HG02884 (cell line): ENCODE measurements at regions not wholly inside any gene's neighbourhood (a gene's known extent, or its start where the extent isn't known, plus 50 kb on each side); places are given as distances from the start of the nearest gene placed in this dataset.

Experiments used
- ATAC-seq: cut with Tn5 transposase; IDR thresholded peaks from one replicate; pipeline ENCODE4 v1.9.1; 2021; ENCODE audit warnings: mild to moderate bottlenecking, moderate library complexity; ENCODE audit not compliant: unreplicated experiment

GRCh38 chr19:31761281-31761913, 412.2 kb upstream of the TSHZ3 start:
- no peak for ATAC-seq

- no peak for ATAC-seq
Measured at GRCh38 chr19:31770223-31770622, 421.0 kb upstream of the TSHZ3 start.

GRCh38 chr19:31772915-31773314, 423.7 kb upstream of the TSHZ3 start:
- no peak for ATAC-seq

DNA sequence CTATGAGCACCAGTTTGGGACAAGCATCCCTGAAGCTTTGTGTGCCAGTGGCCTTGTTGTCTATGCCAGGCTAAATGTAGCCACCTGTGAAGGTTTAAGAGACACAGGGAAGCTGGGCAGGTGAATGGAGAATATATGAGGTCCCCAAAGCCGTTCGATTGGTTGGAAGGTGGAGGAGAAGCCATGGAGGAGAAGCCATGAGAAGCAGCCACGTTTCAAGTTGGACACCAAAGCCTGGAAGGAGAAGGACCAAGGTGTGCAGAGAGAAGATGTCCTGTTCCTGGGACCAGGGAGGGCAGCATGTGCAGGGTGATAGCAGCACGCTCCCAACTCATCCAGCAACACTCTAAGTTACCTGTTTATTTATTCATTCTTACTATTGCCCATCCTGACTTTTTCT, 432.3 kb upstream of the TSHZ3 start:
- ATAC-seq = no peak

- ATAC-seq = no peak
Measured at GRCh38 chr19:31783592-31783991, 434.4 kb upstream of the TSHZ3 start.

DNA sequence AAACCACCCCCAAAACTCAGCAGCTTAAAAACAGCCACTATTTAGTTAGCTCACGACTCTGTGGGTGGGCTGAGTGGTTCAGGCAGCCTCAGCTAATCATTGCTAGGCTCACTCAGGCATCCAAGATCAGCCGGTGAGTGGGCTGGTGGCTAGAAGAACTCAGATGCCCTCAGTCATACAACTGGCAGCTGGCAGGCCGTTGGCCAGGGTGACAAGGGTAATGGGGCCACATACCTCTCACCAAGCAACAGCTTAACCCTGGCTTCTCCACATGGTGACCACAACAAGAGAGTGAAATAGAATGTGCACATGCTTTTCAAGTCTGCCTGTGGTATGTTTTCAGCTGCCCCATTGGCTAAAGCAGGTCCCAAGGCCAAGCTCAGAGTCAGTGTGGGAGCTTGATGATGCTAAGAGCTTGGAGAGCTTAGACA, 435.4 kb upstream of the TSHZ3 start:
- no peak for ATAC-seq

DNA sequence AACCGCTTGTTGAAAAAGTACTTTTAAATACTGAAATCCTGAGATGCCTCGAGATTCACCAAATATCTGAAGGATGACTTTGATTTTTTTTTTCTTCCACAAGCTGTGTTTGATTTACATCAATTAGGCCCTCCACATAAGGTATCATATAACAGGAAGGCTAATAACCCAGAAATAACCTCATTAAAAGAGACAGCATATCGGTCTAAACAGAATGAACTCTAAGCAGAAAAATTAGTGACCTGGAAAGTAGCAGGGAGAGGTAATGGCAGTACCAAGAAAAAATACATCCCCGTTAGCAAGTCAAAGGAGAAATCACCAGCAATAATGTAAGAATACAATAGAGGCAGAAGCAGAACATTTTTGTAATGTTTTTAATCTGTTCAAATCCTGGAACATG, 452.4 kb upstream of the TSHZ3 start:
- no peak for ATAC-seq

DNA sequence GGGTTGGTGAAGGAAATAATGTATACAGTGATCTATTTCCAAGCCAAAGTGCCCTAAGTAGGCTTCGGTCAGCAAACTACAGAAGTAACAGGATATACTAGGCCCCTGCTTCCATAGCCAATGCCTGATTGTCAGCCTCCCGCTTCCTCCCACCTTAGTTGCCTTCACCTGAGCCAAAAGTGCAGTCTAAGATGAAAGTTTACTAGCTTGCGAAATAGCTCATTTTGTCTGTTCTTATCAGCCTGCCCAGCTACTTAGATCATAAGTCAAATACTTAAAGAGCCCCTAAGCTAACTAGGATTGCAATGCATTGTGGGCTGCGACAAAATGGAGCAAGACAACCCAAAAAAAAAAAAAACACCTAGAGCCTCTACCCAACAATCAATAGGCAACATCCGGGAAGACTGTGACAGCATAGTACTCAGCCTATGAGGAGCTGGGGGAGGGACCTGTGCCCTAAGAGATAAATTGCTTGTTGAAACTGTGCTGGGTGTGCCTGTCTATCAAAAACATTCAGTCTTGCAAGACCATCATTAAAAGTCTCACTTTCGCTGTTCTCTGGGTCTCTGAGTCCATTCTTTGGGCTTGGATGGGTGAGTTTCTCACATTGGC, 454.7 kb upstream of the TSHZ3 start:
- ATAC-seq = no peak

DNA sequence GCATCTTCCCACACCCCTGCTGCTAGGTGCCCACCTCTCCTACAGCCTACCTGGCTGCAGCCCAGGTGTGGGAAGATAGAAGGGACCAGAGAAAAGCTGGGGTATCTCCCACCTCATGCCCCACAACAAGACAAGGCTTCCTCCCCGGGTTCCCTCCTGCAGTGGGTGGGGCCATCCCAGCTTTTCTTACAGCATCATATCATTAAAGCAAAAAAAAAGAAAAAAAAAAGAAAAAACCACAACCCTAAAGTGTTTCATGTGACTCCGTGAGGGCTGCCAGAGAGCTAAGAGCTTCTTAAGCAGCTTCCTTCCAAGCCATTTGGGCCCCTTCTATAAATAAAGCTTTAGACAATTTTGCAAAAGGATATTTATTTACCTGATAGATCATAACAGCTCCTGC, 455.4 kb upstream of the TSHZ3 start:
- no peak for ATAC-seq

DNA sequence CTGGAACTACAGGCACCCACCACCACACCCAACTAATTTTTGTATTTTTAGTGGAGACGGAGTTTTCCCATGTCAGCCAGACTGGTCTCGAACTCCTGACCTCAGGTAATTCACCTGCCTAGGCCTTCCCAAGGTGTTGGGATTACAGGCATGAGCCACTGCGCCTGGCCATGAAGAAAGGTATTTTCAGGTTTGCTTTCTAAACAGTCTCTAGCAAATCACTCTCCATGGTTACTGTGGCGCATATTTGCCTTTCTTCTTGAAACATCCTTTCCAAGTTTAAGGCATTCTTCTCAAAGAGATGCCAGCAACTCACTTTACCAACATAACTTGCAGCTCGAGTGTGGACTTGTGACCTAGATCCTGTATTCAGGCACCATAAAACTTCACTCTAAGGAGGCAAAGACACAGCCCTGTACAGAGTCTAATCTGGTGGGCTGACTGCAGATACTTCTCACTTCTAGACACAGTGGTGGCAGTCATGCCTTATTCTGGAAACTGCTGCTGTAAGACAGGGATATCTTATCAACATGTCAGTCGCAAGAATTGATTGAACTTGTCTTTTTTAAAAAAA, 461.4 kb upstream of the TSHZ3 start:
- ATAC-seq = no peak

GRCh38 chr19:31817971-31818797, 468.9 kb upstream of the TSHZ3 start:
- no peak for ATAC-seq

DNA sequence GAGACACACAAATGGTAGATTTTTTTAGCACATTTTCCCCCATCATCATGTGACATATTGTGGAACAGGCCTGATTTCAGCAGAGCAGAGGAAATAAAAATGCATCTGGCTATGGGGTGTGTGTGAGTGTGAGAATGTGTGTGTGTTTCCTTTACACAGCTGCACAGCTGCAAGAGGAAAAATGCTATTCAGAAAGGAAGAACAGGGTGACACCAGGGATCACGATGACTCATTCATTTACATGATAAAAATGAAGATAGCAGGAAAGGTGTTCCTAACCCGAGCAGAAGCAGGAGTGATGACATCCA, 469.5 kb upstream of the TSHZ3 start:
- no peak for ATAC-seq

DNA sequence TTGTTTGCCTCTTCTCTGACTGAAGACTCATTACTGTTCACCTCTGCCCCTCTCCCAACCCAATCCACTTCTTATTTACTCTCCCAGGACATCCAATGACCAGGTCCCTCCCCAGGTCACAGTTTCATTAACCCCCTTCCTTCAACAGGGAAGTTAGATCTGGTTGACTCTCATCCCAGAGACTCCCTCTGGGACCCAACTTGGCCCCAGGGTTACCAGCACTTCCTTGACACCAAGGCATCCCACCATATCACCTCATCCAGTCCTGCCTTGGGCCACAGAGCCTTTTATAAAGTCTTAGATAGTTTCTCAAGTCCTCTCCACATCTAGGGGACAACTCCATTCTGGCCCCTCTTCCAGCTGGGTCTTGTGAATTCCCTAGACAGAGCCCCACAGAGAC, 470.6 kb upstream of the TSHZ3 start:
- no peak for ATAC-seq

- no peak for ATAC-seq
Measured at GRCh38 chr19:31821346-31821745, 472.1 kb upstream of the TSHZ3 start.

GRCh38 chr19:31825134-31826094, 476.2 kb upstream of the TSHZ3 start:
- no peak for ATAC-seq

GRCh38 chr19:31826325-31826724, 477.1 kb upstream of the TSHZ3 start:
- ATAC-seq = no peak

GRCh38 chr19:31831421-31832175, 482.4 kb upstream of the TSHZ3 start:
- no peak for ATAC-seq

GRCh38 chr19:31832176-31832548, 482.9 kb upstream of the TSHZ3 start:
- no peak for ATAC-seq

DNA sequence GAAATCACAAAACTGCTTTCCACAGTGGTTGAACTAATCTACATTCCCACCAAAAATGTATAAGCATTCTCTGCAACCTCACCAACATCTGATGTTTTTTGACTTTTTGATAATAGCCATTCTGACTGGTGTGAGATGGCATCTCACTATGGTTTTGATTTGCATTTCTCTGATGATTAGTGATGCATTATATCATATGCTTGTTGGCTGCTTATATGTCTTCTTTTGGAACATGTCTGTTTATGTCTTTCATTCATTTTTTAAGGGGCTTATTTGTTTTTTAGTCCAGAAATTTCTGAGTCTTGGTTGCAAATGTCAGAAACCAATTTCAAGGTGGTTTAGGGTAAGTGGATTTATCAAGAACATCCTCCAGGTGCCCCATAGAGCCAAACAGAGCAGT, 484.8 kb upstream of the TSHZ3 start:
- no peak for ATAC-seq

DNA sequence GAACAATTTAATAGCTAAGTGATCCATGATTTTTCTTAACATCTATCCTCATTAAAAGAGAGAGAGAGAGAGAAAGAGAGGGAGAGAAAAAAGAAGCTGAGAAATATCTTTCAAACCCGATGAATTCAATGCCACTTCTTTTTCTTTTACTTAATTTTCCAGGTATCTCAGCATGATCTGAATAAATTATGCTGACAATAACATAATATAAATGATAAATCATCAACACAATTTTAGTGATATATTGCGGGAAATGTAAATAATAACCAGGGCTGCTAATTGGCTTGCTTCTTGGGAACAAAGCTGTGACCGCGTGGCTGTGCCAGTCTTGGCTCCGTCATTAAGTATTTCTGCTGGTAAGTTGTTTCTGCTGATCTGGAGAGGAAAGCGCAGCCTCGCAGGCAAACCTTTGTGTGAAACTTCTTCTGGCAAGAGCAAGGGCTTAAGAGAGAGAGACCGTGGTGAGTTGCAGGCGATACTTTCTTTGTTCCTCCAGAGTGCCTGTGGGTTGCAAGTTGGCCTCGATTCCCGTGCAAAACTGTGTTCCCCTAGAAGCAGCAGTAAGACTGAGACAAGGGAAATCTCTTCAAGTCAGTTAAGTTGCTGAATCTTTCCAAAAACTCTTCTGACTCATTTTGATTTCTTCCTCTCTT, 489.1 kb upstream of the TSHZ3 start:
- no peak for ATAC-seq
